ENCODE measurements at regions not wholly inside any gene's neighbourhood (a gene's known extent, or its start where the extent isn't known, plus 50 kb on each side); places are given as distances from the start of the nearest gene placed in this dataset. TPM values are rescaled to one million over a fixed set of nuclear protein-coding genes. Genes with fewer than 3 reads are reported as not detected.

DNA sequence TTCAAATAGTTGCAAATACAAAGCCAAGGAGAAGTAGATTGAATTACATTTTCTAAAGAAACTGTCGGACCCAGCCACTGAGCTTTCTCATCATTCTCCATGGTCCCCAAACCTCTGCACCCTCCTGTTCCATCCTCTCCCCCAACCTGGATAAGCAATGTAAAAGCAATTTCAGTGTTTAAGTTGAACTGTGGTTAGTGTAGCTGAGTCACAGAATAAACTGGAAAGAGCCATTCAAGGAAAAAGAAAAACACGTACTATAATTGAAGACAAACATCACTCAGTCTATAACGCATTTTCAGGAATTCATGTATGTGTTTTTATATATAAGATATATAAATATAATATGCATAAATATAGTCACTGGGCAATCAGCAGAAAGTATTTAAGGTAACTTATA is 54.1 kb upstream of the TMEM161B start:
- no peaks in the 10 kb centered on the region for H4K20me1 ChIP-seq (ENCODE audit: insufficient read depth, low read length)
- H3K56ac ChIP-seq (ENCODE audit: extremely low read depth, insufficient read depth, low read length) = no peak overlapping the region
- H3K79me1 ChIP-seq (ENCODE audit: low read depth in 1 of 2, low read length in 2 of 2) = no peaks in the 10 kb centered on the region
- H3K27ac ChIP-seq (ENCODE audit: insufficient read depth, low read length) = no peak overlapping the region
- H3K18ac ChIP-seq (ENCODE audit: low read depth, low read length) = no peak overlapping the region
- ChIA-PET CTCF (no interaction called here), POLR2A (ENCODE audit: unreplicated experiment) (no interaction called here)
- no CpG with 5 or more reads among the region's 3 CpGs for WGBS, 2 experiments (ENCODE audit: extremely low coverage in 2 of 2, insufficient read length in 1 of 2)
- no peaks in the 10 kb centered on the region for H3K9me3 ChIP-seq (ENCODE audit: control insufficient read depth, insufficient read depth, low read length)
- H2AFZ ChIP-seq (replicated peaks; ENCODE audit: low read length, poor library complexity) = no peak overlapping the region
- H2AK5ac ChIP-seq (ENCODE audit: low read depth, low read length) = no peak overlapping the region
- no TSS peak for BruUV-seq (replicated peaks)
- no peak for ATAC-seq (ENCODE audit: low read depth)
- H2BK20ac ChIP-seq (ENCODE audit: low read depth, low read length) = no peak overlapping the region
- no peak overlapping the region for H3K4me3 ChIP-seq (ENCODE audit: insufficient read depth, low read depth, low read length)
- H3K23ac ChIP-seq (ENCODE audit: low read depth, low read length) = no peak overlapping the region
- H2AK9ac ChIP-seq (replicated peaks; ENCODE audit: low read depth, low read length, poor library complexity) = no peak overlapping the region
- TF ChIP-seq CHD1 (IDR thresholded peaks at IDR 0.05; ENCODE audit: low read depth, low read length) = no peak
- TF ChIP-seq MAFK (IDR thresholded peaks at IDR 0.05; ENCODE audit: low read depth, low read length) = no peak
- no peak for TF ChIP-seq MXI1 (IDR thresholded peaks at IDR 0.05; ENCODE audit: borderline replicate concordance, low read depth, low read length)
- TF ChIP-seq RCOR1 (IDR thresholded peaks at IDR 0.05; ENCODE audit: insufficient replicate concordance, low read length) = no peak
- DNase-seq = no peak
- no peak overlapping the region for H3K9ac ChIP-seq (ENCODE audit: low read depth, low read length)
- H3K27me3 ChIP-seq (ENCODE audit: control insufficient read depth, insufficient read depth, low read length) = no peaks in the 10 kb centered on the region
- no peaks in the 10 kb centered on the region for H3K36me3 ChIP-seq (ENCODE audit: control insufficient read depth, insufficient read depth, low read length)
- no peaks in the 10 kb centered on the region for H3K4me1 ChIP-seq (ENCODE audit: control insufficient read depth, insufficient read depth, low read length)
- intact Hi-C loops (cut with micrococcal nuclease) (no loop called here), in situ Hi-C loops (cut with MboI; ENCODE audit: low sequenced_read_pairs) (no loop called here), dilution Hi-C loops (cut with HindIII; ENCODE audit: low sequenced_read_pairs, unreplicated experiment) (no loop called here)
- no peak overlapping the region for H3K14ac ChIP-seq (replicated peaks; ENCODE audit: low read depth, low read length)
- H2BK5ac ChIP-seq (ENCODE audit: low read depth, low read length, poor library complexity, severe bottlenecking) = no peak overlapping the region
- H3K4me2 ChIP-seq (ENCODE audit: low read depth, low read length) = no peak overlapping the region
- H3K9me1 ChIP-seq (ENCODE audit: insufficient read depth, low read length) = no peaks in the 10 kb centered on the region
- no peak overlapping the region for H3K4ac ChIP-seq (ENCODE audit: low read depth, low read length)
- H4K8ac ChIP-seq (ENCODE audit: low read depth in 2 of 2, low read length in 2 of 2) = no peak overlapping the region
- H4K5ac ChIP-seq (ENCODE audit: low read depth, low read length) = no peak overlapping the region
- H2BK15ac ChIP-seq (ENCODE audit: low read depth, low read length) = no peak overlapping the region
- no peak overlapping the region for H2BK120ac ChIP-seq (ENCODE audit: low read depth, low read length)
- H4K91ac ChIP-seq (ENCODE audit: insufficient read depth, low read depth, low read length) = no peak overlapping the region

Small RNA genes in the stretch of these regions (microRNA-seq; reads per million reads assigned to microRNA genes)
- gene RF00156 (ENCODE audit: insufficient read depth, insufficient read length) = not detected

Small RNA genes in the stretch of these regions (small RNA-seq; reads per million reads assigned to genes)
- gene RF00156 = 0 to 0.18 (median 0) reads per million in 5 experiments

Measured in IMR-90 (cell line).